CD14-positive monocyte (primary cell): ENCODE measurements at regions not wholly inside any gene's neighbourhood (a gene's known extent, or its start where the extent isn't known, plus 50 kb on each side); places are given as distances from the start of the nearest gene placed in this dataset.

Experiments
- DNase-seq, 3 donors: peaks; one replicate each; pipeline ENCODE4 v3.0.0-alpha.2; 2011 to 2022
- H2AFZ ChIP-seq: 2 replicates; pipeline ENCODE4 v1.6.0; 2012; ENCODE audit warnings: mild to moderate bottlenecking, low read depth, low read length, inconsistent platforms; ENCODE audit not compliant: insufficient read depth, poor library complexity, severe bottlenecking
- H3K27ac ChIP-seq, 2 donors: 1 replicate in 1 of 2; 2 replicates in 1 of 2; pipeline ENCODE4 v1.5.1; 2012 to 2013; ENCODE audit warnings: low read length in 2 of 2, control low read depth in 1 of 2, inconsistent platforms in 1 of 2, low read depth in 1 of 2, mild to moderate bottlenecking in 1 of 2
- H3K27me3 ChIP-seq, 2 donors: one replicate each; pipeline versions ENCODE4 v1.6.0 to v1.6.1; 2011 to 2013; ENCODE audit warnings: low read length in 2 of 2; ENCODE audit not compliant: control insufficient read depth in 2 of 2, insufficient read depth in 2 of 2
- H3K36me3 ChIP-seq, 2 donors: replicated peaks in 1 of 2; 1 replicate in 1 of 2; 2 replicates in 1 of 2; pipeline versions ENCODE4 v1.5.1 to v1.6.1; 2012 to 2013; ENCODE audit warnings: low read length in 2 of 2, control low read depth in 1 of 2, inconsistent platforms in 1 of 2, mild to moderate bottlenecking in 1 of 2; ENCODE audit not compliant: insufficient read depth in 2 of 2, control insufficient read depth in 1 of 2
- H3K4me1 ChIP-seq, 2 donors: 1 replicate in 1 of 2; 2 replicates in 1 of 2; pipeline versions ENCODE4 v1.5.1 to v1.6.1; 2012 to 2013; ENCODE audit warnings: low read length in 2 of 2, control low read depth in 1 of 2, inconsistent platforms in 1 of 2, mild to moderate bottlenecking in 1 of 2, moderate library complexity in 1 of 2; ENCODE audit not compliant: insufficient read depth in 2 of 2, control insufficient read depth in 1 of 2
- H3K4me2 ChIP-seq: replicated peaks from 2 replicates; pipeline ENCODE3; 2012; ENCODE audit warnings: low read length, moderate library complexity, mild to moderate bottlenecking; ENCODE audit not compliant: poor library complexity, severe bottlenecking; ENCODE audit errors: extremely low read depth
- H3K4me3 ChIP-seq, 3 experiments: fragments of 200-600 bp in 1 of 3; sonication (generic) in 1 of 3; replicated peaks in 1 of 3; 1 replicate in 2 of 3; 2 replicates in 1 of 3; pipeline ENCODE4 v1.5.1; 2011 to 2013; ENCODE audit warnings: low read length in 3 of 3, mild to moderate bottlenecking in 3 of 3, control low read depth in 2 of 3, low read depth in 2 of 3, inconsistent platforms in 1 of 3, moderate library complexity in 1 of 3
- H3K79me2 ChIP-seq: 2 replicates; pipeline ENCODE4 v1.6.0; 2012; ENCODE audit warnings: mild to moderate bottlenecking, control low read depth, inconsistent platforms, low read length, moderate library complexity; ENCODE audit not compliant: insufficient read depth
- H3K9ac ChIP-seq: 2 replicates; pipeline ENCODE4 v1.6.0; 2017; ENCODE audit warnings: low read length, mild to moderate bottlenecking; ENCODE audit not compliant: insufficient read depth, poor library complexity, severe bottlenecking
- H3K9me3 ChIP-seq, 2 donors: replicated peaks in 1 of 2; 1 replicate in 1 of 2; 2 replicates in 1 of 2; pipeline versions ENCODE4 v1.5.1 to v1.6.1; 2012 to 2013; ENCODE audit warnings: low read length in 2 of 2, control low read depth in 1 of 2; ENCODE audit not compliant: control insufficient read depth in 1 of 2, insufficient read depth in 1 of 2
- H4K20me1 ChIP-seq: 2 replicates; pipeline ENCODE4 v1.6.0; 2012; ENCODE audit warnings: mild to moderate bottlenecking, low read length, control low read depth, moderate library complexity; ENCODE audit not compliant: insufficient read depth
- H3K27ac Mint-ChIP-seq, 7 donors: one replicate each; pipeline ENCODE4 v1.8.0; 2020; ENCODE audit warnings: mild to moderate bottlenecking in 7 of 7, mixed read lengths in 7 of 7, moderate library complexity in 6 of 7, inconsistent platforms in 2 of 7
- H3K27me3 Mint-ChIP-seq, 3 donors: one replicate each; pipeline ENCODE4 v1.8.0; 2021 to 2022; ENCODE audit warnings: low read depth in 3 of 3, mild to moderate bottlenecking in 3 of 3, mixed read lengths in 3 of 3, moderate library complexity in 3 of 3, inconsistent platforms in 1 of 3
- H3K36me3 Mint-ChIP-seq, 2 donors: one replicate each; pipeline ENCODE4 v1.8.0; 2020; ENCODE audit warnings: mixed read lengths in 2 of 2, inconsistent platforms in 1 of 2, mild to moderate bottlenecking in 1 of 2
- H3K4me1 Mint-ChIP-seq: one replicate; pipeline ENCODE4 v1.8.0; 2020; ENCODE audit warnings: mild to moderate bottlenecking, mixed read lengths
- H3K4me3 Mint-ChIP-seq, 2 donors: one replicate each; pipeline ENCODE4 v1.8.0; 2020; ENCODE audit warnings: mild to moderate bottlenecking in 2 of 2, mixed read lengths in 2 of 2, moderate library complexity in 1 of 2
- H3K9me3 Mint-ChIP-seq, 7 donors: one replicate each; pipeline ENCODE4 v1.8.0; 2020 to 2022; ENCODE audit warnings: mixed read lengths in 7 of 7, mild to moderate bottlenecking in 6 of 7, moderate library complexity in 6 of 7, inconsistent platforms in 2 of 7
- WGBS: methylation state at CpG from one replicate; pipeline ENCODE4 v1.1.5; 2013; ENCODE audit warnings: missing lambda C conversion rate; ENCODE audit not compliant: insufficient coverage; 5-methylcytosine and 5-hydroxymethylcytosine counted together
- intact Hi-C, 2 donors: fragments of 100-400 bp; cut with micrococcal nuclease; formaldehyde crosslinking; loops; one replicate each; pipeline versions ENCODE4 v1.15.0 to v1.15.1; 2023
- TF ChIP-seq, protein P1 (sequence below): fragments of 200-600 bp; IDR thresholded peaks from one replicate; pipeline ENCODE4 v1.8.0; 2022; ENCODE audit warnings: antibody characterized with exemption, mild to moderate bottlenecking

GRCh38 chr19:57016076-57016475 lies 103.7 kb upstream of the USP29 start:
- Mint-ChIP-seq H3K4me1 (no peaks in the 10 kb centered on the region), H3K36me3 (no peaks in the 10 kb centered on the region), H3K9me3 (peaks cover 32 to 72% (median 62%) of the 10 kb centered on the region in 7 donors), H3K27me3 (peaks cover 0 to 2% (median 1%) of the 10 kb centered on the region in 3 donors), H3K27ac (no peak overlapping the region), H3K4me3 (no peak overlapping the region)
- Histone ChIP-seq H3K36me3 (no peaks in the 10 kb centered on the region), H3K4me2 (no peak overlapping the region), H3K27ac (no peak overlapping the region), H3K79me2 (no peaks in the 10 kb centered on the region), H3K4me1 (no peaks in the 10 kb centered on the region), H2AFZ (no peak overlapping the region), H3K9ac (no peak overlapping the region), H3K9me3 (peaks cover 75 to 81% of the 10 kb centered on the region in 2 donors), H4K20me1 (no peaks in the 10 kb centered on the region), H3K27me3 (no peaks in the 10 kb centered on the region), H3K4me3 (no peak overlapping the region)
- intact Hi-C loops = no loop called here
- no peak for DNase-seq
- TF ChIP-seq, protein P1, sequence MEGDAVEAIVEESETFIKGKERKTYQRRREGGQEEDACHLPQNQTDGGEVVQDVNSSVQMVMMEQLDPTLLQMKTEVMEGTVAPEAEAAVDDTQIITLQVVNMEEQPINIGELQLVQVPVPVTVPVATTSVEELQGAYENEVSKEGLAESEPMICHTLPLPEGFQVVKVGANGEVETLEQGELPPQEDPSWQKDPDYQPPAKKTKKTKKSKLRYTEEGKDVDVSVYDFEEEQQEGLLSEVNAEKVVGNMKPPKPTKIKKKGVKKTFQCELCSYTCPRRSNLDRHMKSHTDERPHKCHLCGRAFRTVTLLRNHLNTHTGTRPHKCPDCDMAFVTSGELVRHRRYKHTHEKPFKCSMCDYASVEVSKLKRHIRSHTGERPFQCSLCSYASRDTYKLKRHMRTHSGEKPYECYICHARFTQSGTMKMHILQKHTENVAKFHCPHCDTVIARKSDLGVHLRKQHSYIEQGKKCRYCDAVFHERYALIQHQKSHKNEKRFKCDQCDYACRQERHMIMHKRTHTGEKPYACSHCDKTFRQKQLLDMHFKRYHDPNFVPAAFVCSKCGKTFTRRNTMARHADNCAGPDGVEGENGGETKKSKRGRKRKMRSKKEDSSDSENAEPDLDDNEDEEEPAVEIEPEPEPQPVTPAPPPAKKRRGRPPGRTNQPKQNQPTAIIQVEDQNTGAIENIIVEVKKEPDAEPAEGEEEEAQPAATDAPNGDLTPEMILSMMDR = no peak
- 84% methylated on average over 27 of the region's 27 CpGs for WGBS

GRCh38 chr19:57016491-57016890 lies 103.3 kb upstream of the USP29 start:
- no peak overlapping the region for H3K27ac ChIP-seq
- H2AFZ ChIP-seq = no peak overlapping the region
- no peak overlapping the region for H3K4me3 ChIP-seq
- H3K36me3 Mint-ChIP-seq = no peaks in the 10 kb centered on the region
- no peaks in the 10 kb centered on the region for H4K20me1 ChIP-seq
- H3K4me3 Mint-ChIP-seq = no peak overlapping the region
- H3K36me3 ChIP-seq = no peaks in the 10 kb centered on the region
- H3K4me1 Mint-ChIP-seq = no peaks in the 10 kb centered on the region
- peaks cover 78 to 83% of the 10 kb centered on the region in 2 donors for H3K9me3 ChIP-seq
- peaks cover 32 to 70% (median 62%) of the 10 kb centered on the region in 7 donors for H3K9me3 Mint-ChIP-seq
- H3K27me3 ChIP-seq = no peaks in the 10 kb centered on the region
- TF ChIP-seq, protein P1 = no peak
- peaks cover 0 to 2% (median 1%) of the 10 kb centered on the region in 3 donors for H3K27me3 Mint-ChIP-seq
- intact Hi-C loops = no loop called here
- H3K27ac Mint-ChIP-seq = no peak overlapping the region
- DNase-seq = no peak
- no peak overlapping the region for H3K9ac ChIP-seq
- H3K79me2 ChIP-seq = no peaks in the 10 kb centered on the region
- WGBS = 66% methylated on average over 13 of the region's 14 CpGs
- H3K4me2 ChIP-seq = no peak overlapping the region
- no peaks in the 10 kb centered on the region for H3K4me1 ChIP-seq
